ENCODE measurements at regions not wholly inside any gene's neighbourhood (a gene's known extent, or its start where the extent isn't known, plus 50 kb on each side); places are given as distances from the start of the nearest gene placed in this dataset.
A peak's percentile ranks its signal among the peaks of the same experiment; 100 is the strongest.

DNA sequence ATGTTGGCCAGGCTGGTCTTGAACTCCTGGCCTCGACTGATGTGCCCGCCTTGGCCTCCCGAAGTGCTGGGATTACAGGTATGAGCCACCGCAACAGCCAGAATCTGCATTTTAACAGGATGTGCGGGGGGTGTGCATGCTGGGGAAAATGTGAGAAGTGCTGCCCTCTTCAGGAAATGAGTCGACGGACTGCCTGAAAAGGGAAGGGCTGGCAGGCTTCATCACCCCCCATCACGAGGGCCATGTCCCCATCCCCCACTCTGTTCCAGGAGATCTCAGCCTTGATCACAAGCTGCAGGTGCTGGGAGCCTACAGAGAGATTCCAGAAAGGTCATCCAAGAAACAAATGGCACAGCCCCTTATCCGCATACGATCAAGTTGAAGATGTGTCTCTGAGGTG, 195.3 kb upstream of the RPL38 start:
- H3K9me3 Mint-ChIP-seq (ENCODE audit: low read depth): no peaks in the 10 kb centered on the region
- peaks cover 13% of the 10 kb centered on the region for H3K27me3 Mint-ChIP-seq
- CTCF ChIA-PET: interaction anchor here (0.7 kb wide), 2 partner anchors 63 to 203 kb away, joined by 3 read pairs; no protein-coding TSS in a partner anchor
- H3K4me3 Mint-ChIP-seq: no peak overlapping the region
- POLR2A ChIA-PET: no interaction called here
- ATAC-seq (peak; percentile 82), DNase-seq (peak; percentile 79)
- H3K36me3 Mint-ChIP-seq (ENCODE audit: low read depth): no peaks in the 10 kb centered on the region
- H3K27ac Mint-ChIP-seq: no peak overlapping the region
- intact Hi-C loops (cut with DNase I, micrococcal nuclease): loop anchor here in 1 of 2 experiments (2.0 kb wide), 1 partner anchor 35 kb away; no protein-coding TSS in a partner anchor
- H3K4me1 Mint-ChIP-seq: peaks cover 21% of the 10 kb centered on the region

DNA sequence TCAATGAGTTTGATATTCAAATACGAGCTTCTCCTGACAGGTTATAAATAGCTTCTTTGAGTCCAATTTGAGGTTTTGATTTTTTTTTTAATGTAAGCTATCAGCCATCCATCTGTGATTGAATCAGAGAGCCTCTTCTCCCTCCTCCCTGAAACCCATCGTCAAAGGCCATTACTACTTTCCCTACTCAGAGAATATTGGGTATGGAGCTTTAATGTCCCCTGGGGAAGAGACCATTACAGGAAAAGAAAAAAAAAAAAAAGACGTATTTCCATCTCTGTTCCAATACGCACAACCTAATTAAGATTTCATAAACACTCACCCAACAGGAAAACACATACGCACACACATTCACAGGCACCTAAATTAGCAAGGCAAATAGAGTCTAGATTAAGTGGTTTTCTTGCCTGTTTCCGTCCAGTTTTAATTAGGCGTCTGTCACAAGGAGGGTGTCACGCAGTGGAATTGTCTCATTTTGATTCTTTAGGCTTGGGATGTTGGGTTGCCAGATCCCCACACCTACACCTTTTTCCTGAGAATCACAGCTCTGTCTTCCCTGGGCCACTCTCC, 194.3 kb upstream of the RPL38 start:
- no peak overlapping the region for H3K4me3 Mint-ChIP-seq
- POLR2A ChIA-PET: no interaction called here
- no peaks in the 10 kb centered on the region for H3K9me3 Mint-ChIP-seq (ENCODE audit: low read depth)
- no peaks in the 10 kb centered on the region for H3K36me3 Mint-ChIP-seq (ENCODE audit: low read depth)
- H3K27me3 Mint-ChIP-seq: peaks cover 8% of the 10 kb centered on the region
- H3K27ac Mint-ChIP-seq: no peak overlapping the region
- intact Hi-C loops (cut with DNase I, micrococcal nuclease): loop anchor here in 1 of 2 experiments (2.0 kb wide), 1 partner anchor 34 kb away; no protein-coding TSS in a partner anchor
- ATAC-seq (no peak), DNase-seq (no peak)
- H3K4me1 Mint-ChIP-seq: peaks cover 24% of the 10 kb centered on the region
- CTCF ChIA-PET: interaction anchor here (0.7 to 0.8 kb wide), 2 partner anchors 11 to 208 kb away, joined by 3 to 4 read pairs; no protein-coding TSS in a partner anchor

DNA sequence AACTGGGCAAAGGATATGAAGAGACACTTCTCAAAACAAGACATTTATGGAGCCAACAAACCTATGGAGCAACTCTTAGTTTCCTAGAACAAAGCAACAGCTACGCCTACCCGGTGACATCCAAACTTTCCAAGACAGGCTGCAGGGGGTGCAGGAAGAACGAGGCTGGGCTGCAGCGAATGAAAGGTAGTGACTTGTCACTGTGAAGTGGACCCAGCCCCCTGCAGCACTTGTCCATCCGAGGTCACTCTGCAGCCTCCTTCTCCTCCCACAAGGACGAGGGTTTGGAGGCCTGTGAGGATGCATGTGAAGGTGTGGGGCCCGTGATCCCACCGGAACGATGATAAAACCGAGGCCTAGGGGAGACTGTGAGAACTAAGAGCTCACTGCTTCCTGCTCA, 192.6 kb upstream of the RPL38 start:
- intact Hi-C loops (cut with DNase I, micrococcal nuclease): no loop called here
- Mint-ChIP-seq H3K4me1 (peaks cover 24% of the 10 kb centered on the region), H3K27ac (no peak overlapping the region), H3K4me3 (no peak overlapping the region), H3K9me3 (ENCODE audit: low read depth) (no peaks in the 10 kb centered on the region), H3K27me3 (peaks cover 2% of the 10 kb centered on the region), H3K36me3 (ENCODE audit: low read depth) (no peaks in the 10 kb centered on the region)
- DNase-seq: no peak
- CTCF ChIA-PET: interaction anchor here (0.6 to 1.6 kb wide), 3 partner anchors 38 to 770 kb away, joined by 3 read pairs; no protein-coding TSS in a partner anchor
- ATAC-seq: no peak
- POLR2A ChIA-PET: no interaction called here

DNA sequence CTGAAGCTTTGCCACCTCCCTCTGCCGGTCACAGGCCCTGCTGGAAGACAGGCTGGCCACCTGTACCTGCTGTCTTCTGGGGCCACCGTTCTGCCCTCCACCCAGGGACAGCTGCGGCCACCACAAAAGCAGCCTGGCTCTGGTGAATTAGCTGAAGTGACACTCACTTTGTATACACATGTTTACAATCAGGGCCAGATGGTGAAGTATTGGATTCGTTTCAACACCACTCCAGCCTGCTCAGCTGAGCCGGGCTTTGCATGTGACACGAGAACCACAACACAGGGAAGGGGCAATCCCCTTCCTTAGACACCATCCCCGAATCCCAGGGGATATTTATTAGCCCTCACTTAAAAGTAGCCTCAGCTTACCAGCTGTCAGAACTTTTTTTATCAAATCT, 191.5 kb upstream of the RPL38 start:
- H3K36me3 Mint-ChIP-seq (ENCODE audit: low read depth): no peaks in the 10 kb centered on the region
- H3K9me3 Mint-ChIP-seq (ENCODE audit: low read depth): no peaks in the 10 kb centered on the region
- ChIA-PET CTCF (interaction anchor here (0.6 to 1.6 kb wide), 5 partner anchors 13 to 1332 kb away, joined by 3 read pairs; no protein-coding TSS in a partner anchor), POLR2A (interaction anchor here (0.9 kb wide), 1 partner anchor 192 kb away, joined by 3 read pairs; the partner anchor contains the start of gene RPL38)
- peaks cover 24% of the 10 kb centered on the region for H3K4me1 Mint-ChIP-seq
- no peak for DNase-seq
- intact Hi-C loops (cut with DNase I, micrococcal nuclease): no loop called here
- no peak overlapping the region for H3K4me3 Mint-ChIP-seq
- no peak overlapping the region for H3K27ac Mint-ChIP-seq
- no peak for ATAC-seq
- H3K27me3 Mint-ChIP-seq: peaks cover 2% of the 10 kb centered on the region

DNA sequence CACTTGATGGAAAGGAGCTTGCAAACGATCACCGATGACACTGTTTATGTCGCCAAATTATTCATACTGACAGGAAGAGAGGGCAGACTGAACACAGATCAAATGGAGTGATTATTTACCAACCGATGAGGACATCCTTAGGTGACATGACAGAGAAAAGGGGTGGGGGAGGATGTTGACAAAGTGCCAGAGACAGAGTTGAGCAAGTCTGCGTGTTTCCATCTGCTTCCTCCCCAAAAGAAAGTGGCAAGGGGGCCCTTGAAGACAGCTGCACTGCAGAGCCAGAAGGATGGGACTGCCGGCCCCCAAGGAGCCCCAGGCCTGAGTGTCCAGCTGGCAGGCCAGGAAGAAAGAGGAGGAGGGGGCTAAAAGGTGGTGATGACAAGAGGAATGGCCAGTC, 191.0 kb upstream of the RPL38 start:
- CTCF ChIA-PET: interaction anchor here (0.6 to 1.6 kb wide), 3 partner anchors 37 to 168 kb away, joined by 3 read pairs; no protein-coding TSS in a partner anchor
- ATAC-seq (peak; percentile 82), DNase-seq (peak; percentile 66)
- peaks cover 23% of the 10 kb centered on the region for H3K4me1 Mint-ChIP-seq
- intact Hi-C loops (cut with DNase I, micrococcal nuclease): no loop called here
- H3K9me3 Mint-ChIP-seq (ENCODE audit: low read depth): no peaks in the 10 kb centered on the region
- peak overlapping the region; percentile 58 for H3K27ac Mint-ChIP-seq
- POLR2A ChIA-PET: interaction anchor here (0.9 kb wide), 1 partner anchor 191 kb away, joined by 3 read pairs; the partner anchor contains the start of gene RPL38
- H3K4me3 Mint-ChIP-seq: no peak overlapping the region
- H3K27me3 Mint-ChIP-seq: peaks cover under 1% of the 10 kb centered on the region
- H3K36me3 Mint-ChIP-seq (ENCODE audit: low read depth): no peaks in the 10 kb centered on the region

DNA sequence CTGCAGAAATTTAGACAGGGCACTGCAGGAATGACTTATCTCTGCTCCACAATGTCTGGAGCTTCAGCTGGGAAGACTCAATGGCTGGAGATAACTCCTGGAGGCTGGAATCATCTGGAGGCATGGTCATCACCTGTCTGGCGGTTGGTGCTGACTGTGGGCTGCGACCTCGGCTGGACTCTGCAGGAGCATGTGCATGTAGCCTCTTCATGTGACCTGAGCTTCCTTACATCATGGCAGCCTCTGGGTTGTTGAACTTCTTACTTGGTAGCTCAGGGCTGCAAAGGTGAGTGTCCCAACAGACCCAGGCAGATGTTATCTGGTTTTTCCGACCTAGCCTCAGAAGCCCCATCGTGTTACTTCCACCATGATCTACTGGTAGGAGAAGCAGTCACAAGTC, 188.2 kb upstream of the RPL38 start:
- ATAC-seq (no peak), DNase-seq (no peak)
- CTCF ChIA-PET: no interaction called here
- intact Hi-C loops (cut with DNase I, micrococcal nuclease): no loop called here
- H3K4me1 Mint-ChIP-seq: peaks cover 16% of the 10 kb centered on the region
- H3K27ac Mint-ChIP-seq: no peak overlapping the region
- POLR2A ChIA-PET: no interaction called here
- H3K4me3 Mint-ChIP-seq: no peak overlapping the region
- no peaks in the 10 kb centered on the region for H3K27me3 Mint-ChIP-seq
- H3K36me3 Mint-ChIP-seq (ENCODE audit: low read depth): no peaks in the 10 kb centered on the region
- H3K9me3 Mint-ChIP-seq (ENCODE audit: low read depth): no peaks in the 10 kb centered on the region

DNA sequence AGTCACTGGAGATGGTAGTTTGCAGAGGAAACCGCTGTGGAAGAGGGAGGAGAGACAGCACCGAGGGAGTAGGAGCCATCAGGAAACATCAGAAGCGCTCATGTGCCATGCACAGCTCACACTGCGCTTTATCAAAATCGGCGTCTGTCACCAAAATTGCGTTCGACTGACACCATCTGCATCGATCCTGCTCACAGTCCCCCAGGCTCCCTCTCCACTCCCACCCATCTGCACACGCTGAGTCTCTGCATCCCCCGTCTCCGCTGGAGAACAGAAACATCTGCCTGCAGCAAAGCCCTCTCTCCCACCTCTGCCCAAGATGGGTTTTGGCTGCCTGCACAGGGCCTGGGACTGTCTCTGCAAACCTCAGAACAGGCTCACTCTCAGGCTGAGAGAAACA, 187.5 kb upstream of the RPL38 start:
- Mint-ChIP-seq H3K27ac (no peak overlapping the region), H3K36me3 (ENCODE audit: low read depth) (no peaks in the 10 kb centered on the region), H3K4me3 (no peak overlapping the region), H3K27me3 (no peaks in the 10 kb centered on the region), H3K9me3 (ENCODE audit: low read depth) (no peaks in the 10 kb centered on the region), H3K4me1 (peaks cover 16% of the 10 kb centered on the region)
- no peak for DNase-seq
- intact Hi-C loops (cut with DNase I, micrococcal nuclease): no loop called here
- POLR2A ChIA-PET: no interaction called here
- ATAC-seq: no peak
- CTCF ChIA-PET: no interaction called here

DNA sequence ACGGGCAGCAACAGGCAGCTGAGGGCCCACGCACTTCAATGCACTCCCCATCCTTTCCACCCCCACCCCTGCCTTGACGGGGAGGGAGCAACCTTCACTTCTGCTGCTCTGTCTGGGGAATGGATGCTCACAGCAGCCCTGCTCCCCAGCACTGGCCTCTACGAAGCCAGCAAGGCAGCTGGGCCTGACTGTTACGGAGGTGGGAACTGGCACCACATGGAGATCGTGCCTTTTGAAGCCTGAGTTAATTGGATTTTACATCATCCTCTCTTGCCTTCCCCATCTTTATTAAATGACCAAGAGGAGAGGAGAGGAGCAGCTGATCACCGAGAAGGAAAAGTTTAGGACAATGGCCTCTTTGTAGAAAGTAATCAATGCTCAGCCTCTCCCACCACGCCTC, 187.0 kb upstream of the RPL38 start:
- Mint-ChIP-seq H3K4me3 (no peak overlapping the region), H3K4me1 (peaks cover 16% of the 10 kb centered on the region), H3K27me3 (no peaks in the 10 kb centered on the region), H3K9me3 (ENCODE audit: low read depth) (no peaks in the 10 kb centered on the region), H3K36me3 (ENCODE audit: low read depth) (no peaks in the 10 kb centered on the region), H3K27ac (no peak overlapping the region)
- ChIA-PET POLR2A (no interaction called here), CTCF (no interaction called here)
- intact Hi-C loops (cut with DNase I, micrococcal nuclease): no loop called here
- ATAC-seq (no peak), DNase-seq (no peak)

DNA sequence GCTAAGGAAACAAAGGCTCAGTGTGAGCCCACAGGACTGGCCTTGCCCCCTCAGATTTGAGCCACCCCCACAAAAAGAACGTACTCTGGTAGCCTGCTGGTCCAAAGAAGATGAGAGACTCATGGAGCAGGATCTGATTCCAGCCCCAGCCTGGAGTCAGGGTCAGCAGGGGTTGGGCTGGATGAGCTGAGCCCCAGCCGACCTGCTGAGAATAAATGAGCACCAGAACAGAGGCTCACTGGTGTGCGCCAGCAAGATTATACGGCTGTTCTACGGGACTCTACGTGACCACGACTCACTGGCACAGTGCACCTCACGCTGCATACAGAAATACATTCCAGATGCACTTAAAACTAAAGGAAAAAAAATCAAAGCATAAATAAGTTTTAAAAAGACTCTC, 186.0 kb upstream of the RPL38 start:
- H3K36me3 Mint-ChIP-seq (ENCODE audit: low read depth): no peaks in the 10 kb centered on the region
- no peaks in the 10 kb centered on the region for H3K9me3 Mint-ChIP-seq (ENCODE audit: low read depth)
- intact Hi-C loops (cut with DNase I, micrococcal nuclease): no loop called here
- no peaks in the 10 kb centered on the region for H3K27me3 Mint-ChIP-seq
- peaks cover 9% of the 10 kb centered on the region for H3K4me1 Mint-ChIP-seq
- ATAC-seq (no peak), DNase-seq (no peak)
- CTCF ChIA-PET: no interaction called here
- H3K4me3 Mint-ChIP-seq: no peak overlapping the region
- POLR2A ChIA-PET: no interaction called here
- no peak overlapping the region for H3K27ac Mint-ChIP-seq

DNA sequence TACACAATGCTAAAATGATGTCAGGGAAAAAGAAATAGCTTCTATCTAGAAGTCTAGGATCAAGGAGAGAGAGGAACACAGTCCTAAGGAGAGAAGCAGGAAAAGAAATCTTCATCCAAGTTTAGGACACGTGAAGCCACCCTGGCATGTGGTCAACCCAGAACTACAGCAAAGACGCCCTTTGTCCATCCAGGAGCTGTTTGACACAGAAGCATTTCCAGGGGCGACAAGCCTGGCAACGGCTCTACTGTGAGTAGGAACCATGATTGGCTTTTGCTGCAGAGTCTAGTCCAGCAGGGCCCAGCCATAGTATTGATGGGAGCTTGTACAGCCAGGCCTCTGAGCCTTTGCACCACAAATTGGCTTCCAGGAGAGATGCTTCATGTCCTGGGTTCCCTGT, 185.4 kb upstream of the RPL38 start:
- H3K27ac Mint-ChIP-seq: no peak overlapping the region
- CTCF ChIA-PET: no interaction called here
- no peak for DNase-seq
- no peak overlapping the region for H3K4me3 Mint-ChIP-seq
- intact Hi-C loops (cut with DNase I, micrococcal nuclease): no loop called here
- H3K9me3 Mint-ChIP-seq (ENCODE audit: low read depth): no peaks in the 10 kb centered on the region
- POLR2A ChIA-PET: no interaction called here
- ATAC-seq: no peak
- H3K36me3 Mint-ChIP-seq (ENCODE audit: low read depth): no peaks in the 10 kb centered on the region
- H3K4me1 Mint-ChIP-seq: peaks cover 5% of the 10 kb centered on the region
- H3K27me3 Mint-ChIP-seq: no peaks in the 10 kb centered on the region

DNA sequence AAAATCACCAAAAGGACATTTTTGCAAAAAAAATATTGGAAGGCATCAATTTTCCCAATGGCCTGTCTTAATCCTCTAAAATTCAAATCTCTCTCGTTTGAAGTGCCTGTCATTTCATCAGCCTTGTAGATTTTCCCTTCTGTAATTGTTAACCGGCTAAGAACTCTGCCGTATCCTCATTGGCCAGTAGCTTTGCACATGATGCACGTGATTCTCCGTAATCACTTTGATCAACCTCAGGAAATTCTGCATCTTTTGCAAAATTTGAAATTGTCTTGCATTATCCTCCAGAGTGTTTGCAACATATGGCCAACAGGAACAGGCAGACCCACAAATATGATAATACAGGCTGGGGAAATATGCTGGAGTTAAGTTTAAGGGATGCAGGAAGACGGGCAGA, 184.2 kb upstream of the RPL38 start:
- intact Hi-C loops (cut with DNase I, micrococcal nuclease): no loop called here
- Mint-ChIP-seq H3K36me3 (ENCODE audit: low read depth) (no peaks in the 10 kb centered on the region), H3K27ac (no peak overlapping the region), H3K27me3 (no peaks in the 10 kb centered on the region), H3K9me3 (ENCODE audit: low read depth) (no peaks in the 10 kb centered on the region), H3K4me1 (peaks cover 2% of the 10 kb centered on the region), H3K4me3 (no peak overlapping the region)
- POLR2A ChIA-PET: no interaction called here
- DNase-seq (no peak), ATAC-seq (no peak)
- CTCF ChIA-PET: no interaction called here

DNA sequence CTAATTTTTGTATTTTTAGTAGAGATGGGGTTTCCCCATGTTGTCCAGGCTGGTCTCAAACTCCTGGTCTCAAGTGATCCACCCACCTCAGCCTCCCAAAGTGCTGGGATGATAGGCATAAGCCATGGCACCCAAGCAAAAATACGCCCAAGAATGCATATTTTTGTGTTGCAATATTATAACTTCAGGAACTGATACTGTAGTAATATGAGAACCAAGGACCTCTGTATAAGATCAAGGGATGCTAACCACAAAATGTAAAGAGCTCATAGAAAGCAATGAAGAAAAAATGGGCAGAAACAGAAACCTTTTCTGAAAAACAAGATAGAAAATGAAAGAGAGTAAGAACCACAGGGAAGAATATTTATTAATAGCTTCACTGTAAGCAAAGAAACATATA, 183.6 kb upstream of the RPL38 start:
- ChIA-PET CTCF (no interaction called here), POLR2A (no interaction called here)
- ATAC-seq: no peak
- Mint-ChIP-seq H3K27me3 (no peaks in the 10 kb centered on the region), H3K9me3 (ENCODE audit: low read depth) (no peaks in the 10 kb centered on the region), H3K4me1 (peaks cover 2% of the 10 kb centered on the region), H3K27ac (no peak overlapping the region), H3K4me3 (no peak overlapping the region), H3K36me3 (ENCODE audit: low read depth) (no peaks in the 10 kb centered on the region)
- intact Hi-C loops (cut with DNase I, micrococcal nuclease): no loop called here
- no peak for DNase-seq

Measured in activated CD4-positive, alpha-beta T cell treated with anti-CD3 and anti-CD28 coated beads for 36 hours (primary cell).